AG08396 (cell line): ENCODE measurements at regions not wholly inside any gene's neighbourhood (a gene's known extent, or its start where the extent isn't known, plus 50 kb on each side); places are given as distances from the start of the nearest gene placed in this dataset.
"Not testable (repeated sequence)": the region's sequence is repeated elsewhere in the genome, so short reads cannot be mapped to it uniquely, and the experiment has no call there.

Source experiments
- DNase-seq: peaks from one replicate; pipeline ENCODE4 v3.0.0; 2012; ENCODE audit warnings: low spot score, mixed read lengths

- DNase-seq = no peak
Measured at GRCh38 chr2:49804111-49804510, 649.8 kb upstream of the FSHR start.

- no peak for DNase-seq
Measured at GRCh38 chr2:49801898-49802450, 647.7 kb upstream of the FSHR start.

GRCh38 chr2:49798570-49798969 is 644.3 kb upstream of the FSHR start:
- DNase-seq = no peak

GRCh38 chr2:49796266-49796665 is 642.0 kb upstream of the FSHR start:
- DNase-seq = no peak

- no peak for DNase-seq
Measured at GRCh38 chr2:49794396-49794795, 640.1 kb upstream of the FSHR start.

GRCh38 chr2:49788300-49788699 is 634.0 kb upstream of the FSHR start:
- no peak for DNase-seq

- DNase-seq = no peak
Measured at GRCh38 chr2:49780949-49781348, 626.6 kb upstream of the FSHR start.

- DNase-seq = no peak
Measured at GRCh38 chr2:49772299-49772970, 618.1 kb upstream of the FSHR start.

- no peak for DNase-seq
Measured at GRCh38 chr2:49770919-49771318, 616.6 kb upstream of the FSHR start.

- DNase-seq = no peak
Measured at GRCh38 chr2:49767316-49767715, 613.0 kb upstream of the FSHR start.

GRCh38 chr2:49755777-49756176 is 601.5 kb upstream of the FSHR start:
- no peak for DNase-seq

- no peak for DNase-seq
Measured at GRCh38 chr2:49754381-49754780, 600.1 kb upstream of the FSHR start.

GRCh38 chr2:49753344-49753985 is 599.1 kb upstream of the FSHR start:
- DNase-seq = no peak

- no peak for DNase-seq
Measured at GRCh38 chr2:49737606-49738005, 583.3 kb upstream of the FSHR start.

- not testable (repeated sequence) for DNase-seq
Measured at GRCh38 chr2:49732924-49733323, 578.6 kb upstream of the FSHR start.

- no peak for DNase-seq
Measured at GRCh38 chr2:49719241-49719640, 564.9 kb upstream of the FSHR start.

- DNase-seq = no peak
Measured at GRCh38 chr2:49715597-49715996, 561.3 kb upstream of the FSHR start.

- DNase-seq = no peak
Measured at GRCh38 chr2:49714454-49714853, 560.1 kb upstream of the FSHR start.

GRCh38 chr2:49702740-49703139 is 548.4 kb upstream of the FSHR start:
- DNase-seq = no peak

- DNase-seq = no peak
Measured at GRCh38 chr2:49693961-49694360, 539.6 kb upstream of the FSHR start.

GRCh38 chr2:49692022-49692421 is 537.7 kb upstream of the FSHR start:
- DNase-seq = not testable (repeated sequence)

- no peak for DNase-seq
Measured at GRCh38 chr2:49687918-49688317, 533.6 kb upstream of the FSHR start.

GRCh38 chr2:49686897-49687442 is 532.7 kb upstream of the FSHR start:
- DNase-seq = no peak
